Left ventricle myocardium superior (tissue), 1 donor: ENCODE measurements at regions not wholly inside any gene's neighbourhood (a gene's known extent, or its start where the extent isn't known, plus 50 kb on each side); places are given as distances from the start of the nearest gene placed in this dataset.

Source experiments
- ATAC-seq: fragments of 200-7000 bp; cut with Tn5 transposase; one replicate; pipeline ENCODE4 v1.9.1; 2020; ENCODE audit warnings: mild to moderate bottlenecking, moderate library complexity
- DNase-seq: peaks from one replicate; pipeline ENCODE4 v3.0.0-alpha.2; 2020
- intact Hi-C: fragments of 100-400 bp; cut with micrococcal nuclease; formaldehyde crosslinking; loops from one replicate; pipeline ENCODE4 v1.11.0; 2022
- donor health status: DM: no; HTN: yes; CAD: no; lungs with severe emphysema.

DNA sequence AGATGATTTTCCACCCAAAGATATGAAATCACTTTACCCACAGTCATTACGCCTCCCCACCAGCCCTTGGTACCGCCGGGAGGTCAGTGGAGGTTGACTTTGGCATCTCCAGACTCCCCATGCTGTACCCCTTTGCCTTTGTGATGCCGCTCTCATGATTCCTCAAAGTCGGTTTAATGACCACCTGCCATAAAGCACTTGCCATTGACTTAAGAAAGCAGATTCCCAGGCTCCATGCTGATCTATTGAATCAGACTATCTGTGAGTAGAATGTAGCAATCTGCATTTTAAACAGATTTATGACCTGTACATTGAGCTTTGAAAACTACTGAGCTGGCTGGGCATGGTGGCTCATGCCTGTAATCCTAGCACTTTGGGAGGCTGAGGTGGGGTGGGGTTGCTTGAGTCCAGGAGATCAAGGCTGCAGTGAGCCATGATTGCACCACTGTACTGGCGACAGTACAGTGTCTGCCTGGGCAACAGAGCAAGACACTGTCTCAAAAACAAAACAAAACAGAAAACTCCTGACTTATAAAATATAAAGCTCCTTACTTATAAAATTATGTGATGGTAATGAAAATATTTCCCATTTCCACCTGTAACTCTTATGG, 235.2 kb downstream of the KLF5 start:
- DNase-seq (no peak), ATAC-seq (no peak)
- intact Hi-C loops, result no loop called here

GRCh38 chr13:73292127-73292526, 233.3 kb downstream of the KLF5 start:
- ATAC-seq (no peak), DNase-seq (no peak)
- intact Hi-C loops, result no loop called here

DNA sequence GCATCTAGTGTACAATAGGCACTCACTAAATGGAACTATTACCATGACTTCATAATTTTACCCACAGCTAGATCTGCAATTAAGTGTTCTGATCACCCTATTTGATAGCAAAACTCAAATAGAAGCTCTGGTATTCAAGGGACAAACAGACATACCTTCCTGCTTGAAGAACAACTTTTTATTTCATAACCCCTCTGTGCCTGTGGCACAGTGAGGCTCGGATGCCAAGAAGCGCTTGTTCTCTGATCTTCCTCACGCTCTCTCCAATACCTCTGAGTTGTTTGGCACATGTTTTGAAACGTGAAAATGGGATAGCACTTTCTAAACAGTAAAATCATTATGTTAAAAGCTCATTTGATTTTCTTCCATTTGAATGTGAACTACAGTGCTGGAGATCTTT, 232.0 kb downstream of the KLF5 start:
- ATAC-seq (no peak), DNase-seq (no peak)
- intact Hi-C loops, result no loop called here

- ATAC-seq (no peak), DNase-seq (no peak)
- intact Hi-C loops, result no loop called here
These were observed 229.8 kb downstream of the KLF5 start for GRCh38 chr13:73288596-73288995.

- ATAC-seq (no peak), DNase-seq (no peak)
- intact Hi-C loops, result no loop called here
These were observed 229.0 kb downstream of the KLF5 start for GRCh38 chr13:73287831-73288230.

DNA sequence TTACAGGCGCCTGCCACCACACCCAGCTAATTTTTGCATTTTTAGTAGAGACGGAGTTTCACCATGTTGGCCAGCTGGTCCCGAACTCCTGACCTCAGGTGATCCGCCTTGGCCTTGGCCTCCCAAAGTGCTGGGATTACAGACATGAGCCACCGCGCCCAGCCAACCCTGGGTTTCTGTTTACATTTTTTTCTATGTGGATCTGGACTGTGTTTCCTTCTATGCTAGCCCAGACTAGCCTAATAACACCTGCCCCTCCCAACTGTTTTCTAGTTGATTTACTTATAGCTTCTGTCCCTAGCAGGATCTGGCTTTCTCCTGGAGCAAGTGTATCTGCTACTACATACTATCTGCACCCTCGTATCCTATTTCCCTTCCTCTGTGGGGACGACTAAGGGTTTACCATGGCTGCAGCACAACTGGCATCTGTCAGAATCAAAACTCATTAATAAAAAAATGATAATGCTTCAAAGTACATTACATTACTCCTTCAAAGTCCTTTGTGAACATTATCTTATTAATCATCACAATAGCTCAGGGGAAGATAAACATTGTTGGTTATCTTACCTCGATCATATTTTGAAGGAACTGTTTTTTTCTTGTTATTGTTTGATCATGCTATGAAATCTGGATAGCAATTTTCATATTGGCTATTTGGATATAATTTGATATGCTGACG, 228.3 kb downstream of the KLF5 start:
- intact Hi-C loops, result no loop called here
- ATAC-seq (no peak), DNase-seq (no peak)

- intact Hi-C loops, result no loop called here
- DNase-seq (no peak), ATAC-seq (no peak)
These were observed 227.4 kb downstream of the KLF5 start for GRCh38 chr13:73286177-73286576.

DNA sequence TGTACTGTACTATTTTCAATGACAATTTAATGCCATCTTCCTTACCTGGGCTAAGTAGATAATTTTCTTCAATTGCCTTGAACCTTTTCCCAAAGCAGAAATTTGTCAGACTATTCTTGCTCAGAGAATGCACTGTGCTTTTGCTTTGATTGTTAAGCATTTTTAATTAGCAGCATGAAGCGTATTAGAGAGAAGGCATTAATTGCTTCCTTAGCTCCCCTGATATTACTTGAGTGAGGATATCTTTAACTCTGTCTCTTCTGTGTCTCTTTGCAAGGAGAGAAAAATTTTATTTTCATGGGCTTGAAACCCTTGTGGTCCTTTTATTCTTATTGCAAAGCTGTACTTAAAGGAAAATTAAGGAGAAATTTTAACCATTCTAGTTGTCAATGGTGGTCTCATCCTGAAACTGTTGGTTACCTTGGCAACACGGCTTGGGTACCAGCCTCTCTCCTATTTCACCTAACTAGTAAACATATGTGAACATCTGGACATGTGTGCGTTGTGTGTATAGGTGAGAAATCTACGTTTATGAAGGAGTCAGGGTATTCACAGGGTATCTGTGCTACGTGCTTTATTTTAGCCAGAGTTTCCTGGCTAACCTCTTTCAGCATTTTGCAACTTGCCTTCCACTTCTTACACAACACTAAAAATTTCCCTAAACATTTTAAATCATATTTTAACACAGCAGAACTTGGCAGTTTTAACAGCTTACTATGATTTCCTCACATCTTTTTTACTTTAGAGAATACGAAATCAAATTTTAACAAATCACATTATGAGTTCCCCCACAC, 225.5 kb downstream of the KLF5 start:
- intact Hi-C loops, result no loop called here
- DNase-seq, result no peak
- ATAC-seq, result no peak

GRCh38 chr13:73283636-73284035, 224.8 kb downstream of the KLF5 start:
- no peak for ATAC-seq
- no peak for DNase-seq
- intact Hi-C loops, result no loop called here

DNA sequence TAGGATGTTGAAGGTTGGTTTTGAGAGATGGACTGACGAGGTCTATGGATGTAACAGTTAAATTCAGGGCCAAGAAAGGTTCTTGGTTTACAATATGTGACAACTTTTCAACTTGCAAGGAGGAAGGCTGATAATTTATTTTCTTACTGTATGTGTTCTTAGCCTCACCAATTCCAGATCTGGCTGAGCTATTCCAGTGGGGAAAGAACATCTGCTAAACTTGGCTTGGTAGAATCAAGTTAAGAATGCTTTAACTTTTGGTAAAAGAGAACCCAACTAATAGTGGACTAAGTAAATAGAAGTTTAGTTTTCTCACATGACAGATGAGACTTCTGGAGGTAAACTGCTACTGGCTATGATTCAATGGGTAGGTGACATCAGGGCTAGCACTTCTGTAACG, 222.9 kb downstream of the KLF5 start:
- no peak for DNase-seq
- ATAC-seq, result no peak
- intact Hi-C loops, result no loop called here

- ATAC-seq, result no peak
- intact Hi-C loops, result no loop called here
These were observed 219.4 kb downstream of the KLF5 start for GRCh38 chr13:73278186-73278585.

DNA sequence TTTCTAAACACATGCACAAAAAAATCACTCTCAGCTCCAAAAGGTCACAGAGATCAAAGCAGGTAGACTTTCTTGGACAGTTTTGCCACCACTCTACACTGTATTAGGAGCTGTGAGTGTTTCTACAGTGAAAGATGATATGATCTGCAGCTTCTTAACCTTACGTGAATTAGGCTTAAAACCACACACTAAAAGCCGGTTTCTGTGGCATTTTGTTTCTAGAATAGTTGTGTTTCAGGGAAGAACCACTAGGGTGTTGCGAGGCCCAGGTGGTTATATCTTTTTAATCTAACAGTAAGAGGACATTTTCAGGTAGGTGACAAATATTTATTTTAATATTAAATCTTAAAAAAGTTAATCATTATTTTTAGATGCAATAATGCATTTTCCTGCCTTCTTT, 216.4 kb downstream of the KLF5 start:
- DNase-seq (no peak), ATAC-seq (no peak)
- intact Hi-C loops, result no loop called here

More at GRCh38 chr13:73278186-73278585, 219.4 kb downstream of the KLF5 start:
- DNase-seq, result no peak

- no peak for ATAC-seq
- intact Hi-C loops, result no loop called here
- DNase-seq, result no peak
These were observed 215.3 kb downstream of the KLF5 start for GRCh38 chr13:73274147-73274546.

DNA sequence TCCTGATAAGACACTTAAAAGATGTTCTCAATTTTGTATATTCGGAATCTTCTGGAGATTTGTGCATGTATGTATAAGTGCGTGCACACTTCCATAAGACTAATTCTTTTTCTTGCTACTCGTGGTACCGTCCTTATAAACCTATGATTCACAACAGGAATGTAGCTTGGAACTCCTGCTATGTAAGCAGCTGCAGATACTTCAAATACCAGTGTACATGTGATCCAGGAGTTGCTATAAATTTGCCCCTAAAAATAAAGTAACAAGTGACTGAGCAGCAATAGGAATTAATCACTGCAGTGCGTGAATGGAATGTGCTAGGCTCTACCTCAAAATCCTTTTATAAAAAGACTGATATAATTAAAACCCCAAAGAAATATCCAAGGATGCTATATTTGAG, 214.9 kb downstream of the KLF5 start:
- intact Hi-C loops, result no loop called here
- ATAC-seq (peak; percentile 34), DNase-seq (no peak)

GRCh38 chr13:73273276-73273675, 214.5 kb downstream of the KLF5 start:
- intact Hi-C loops, result no loop called here
- no peak for DNase-seq
- ATAC-seq, result no peak

- intact Hi-C loops, result no loop called here
- no peak for DNase-seq
- ATAC-seq, result no peak
These were observed 214.0 kb downstream of the KLF5 start for GRCh38 chr13:73272831-73273230.

- no peak for ATAC-seq
- intact Hi-C loops, result no loop called here
These were observed 209.5 kb downstream of the KLF5 start for GRCh38 chr13:73268306-73268705.

DNA sequence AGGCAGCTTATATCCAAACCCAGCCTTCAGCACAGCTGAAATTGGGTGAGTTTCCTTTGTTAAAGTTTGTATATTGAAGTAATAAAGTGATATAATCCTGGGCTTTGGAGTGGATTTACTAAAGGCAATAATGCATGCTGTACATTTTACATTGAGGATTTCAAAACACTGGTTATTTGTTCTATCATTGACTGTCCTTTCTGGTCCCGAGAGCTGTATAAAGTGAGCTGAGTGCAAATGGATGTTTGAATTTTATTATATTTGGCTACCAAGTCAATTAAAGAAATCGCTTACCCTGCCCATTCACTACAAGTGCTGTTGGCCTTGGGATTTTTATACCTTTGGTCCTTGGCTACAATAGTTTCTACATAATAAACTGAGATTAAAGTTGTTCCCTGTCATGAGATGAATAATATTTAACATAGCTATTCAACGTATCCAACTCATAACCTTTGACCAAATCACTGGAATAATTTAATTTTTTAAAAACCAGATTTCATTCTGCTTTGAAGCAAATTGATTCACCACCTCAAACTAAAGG, 207.9 kb downstream of the KLF5 start:
- ATAC-seq, result no peak
- no peak for DNase-seq
- intact Hi-C loops, result no loop called here

More at GRCh38 chr13:73268306-73268705, 209.5 kb downstream of the KLF5 start:
- no peak for DNase-seq

DNA sequence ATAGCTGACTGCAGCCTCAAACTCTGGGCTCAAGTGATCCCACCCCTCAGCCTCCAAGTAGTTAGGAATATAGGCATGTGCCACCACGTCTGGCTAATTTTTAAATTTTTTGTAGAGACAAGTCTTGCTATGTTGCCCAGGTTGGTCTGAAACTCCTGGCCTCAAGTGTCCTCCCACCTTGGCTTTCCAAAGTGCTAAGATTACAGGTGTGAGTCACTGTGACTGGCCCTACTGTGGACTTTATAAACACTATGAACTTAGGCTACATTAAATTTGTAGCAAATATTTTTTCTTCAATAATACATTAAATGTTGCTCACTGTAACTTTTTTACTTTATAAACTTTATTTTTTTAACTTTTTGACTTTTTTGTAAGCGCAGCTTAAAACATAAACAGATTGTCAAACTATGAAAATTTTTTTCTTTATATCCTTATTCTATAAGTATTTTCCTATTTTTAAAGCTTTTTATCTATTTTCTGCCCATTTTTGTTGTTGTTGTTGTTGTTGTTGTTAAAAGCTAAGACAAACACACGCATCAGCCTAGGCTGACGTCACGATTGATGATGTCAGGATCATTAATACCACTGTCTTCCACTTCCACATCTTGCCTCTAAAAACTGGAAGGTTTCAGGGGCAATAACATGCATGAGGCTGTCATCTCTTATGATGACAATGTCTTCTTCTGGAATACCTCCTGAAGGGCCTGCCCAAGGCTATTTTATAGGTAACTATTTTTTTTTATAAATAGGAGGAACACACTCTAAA, 204.2 kb downstream of the KLF5 start:
- intact Hi-C loops, result no loop called here
- no peak for DNase-seq
- ATAC-seq, result no peak
